COLO668 (cell line): ENCODE measurements at regions not wholly inside any gene's neighbourhood (a gene's known extent, or its start where the extent isn't known, plus 50 kb on each side); places are given as distances from the start of the nearest gene placed in this dataset.
"Not testable (repeated sequence)": the region's sequence is repeated elsewhere in the genome, so short reads cannot be mapped to it uniquely, and the experiment has no call there.

Experiments
- DNase-seq: peaks from one replicate; lab custom pipeline; 2025; ENCODE audit not compliant: unreplicated experiment; lab: John Stamatoyannopoulos, UW

DNA sequence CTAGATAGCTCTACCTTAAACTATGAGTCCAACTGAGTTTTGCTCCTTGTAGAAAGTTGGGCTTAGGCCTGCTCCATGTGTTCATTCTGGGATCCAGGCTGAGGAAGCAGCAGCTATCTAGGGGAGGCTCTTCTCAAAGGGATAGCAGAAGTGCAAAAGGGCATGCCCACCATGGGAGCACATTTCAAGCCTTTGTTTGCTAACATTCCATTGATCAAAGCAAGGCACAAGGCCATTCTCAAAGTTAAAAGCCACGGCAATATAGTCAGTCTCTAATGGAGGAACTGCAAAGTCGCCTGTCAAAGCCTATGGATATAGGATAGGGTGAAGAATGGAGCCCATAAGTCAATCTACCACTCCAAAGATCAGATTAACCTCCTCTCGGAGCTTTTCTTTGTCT is 488.1 kb upstream of the ARX start:
- DNase-seq = no peak

DNA sequence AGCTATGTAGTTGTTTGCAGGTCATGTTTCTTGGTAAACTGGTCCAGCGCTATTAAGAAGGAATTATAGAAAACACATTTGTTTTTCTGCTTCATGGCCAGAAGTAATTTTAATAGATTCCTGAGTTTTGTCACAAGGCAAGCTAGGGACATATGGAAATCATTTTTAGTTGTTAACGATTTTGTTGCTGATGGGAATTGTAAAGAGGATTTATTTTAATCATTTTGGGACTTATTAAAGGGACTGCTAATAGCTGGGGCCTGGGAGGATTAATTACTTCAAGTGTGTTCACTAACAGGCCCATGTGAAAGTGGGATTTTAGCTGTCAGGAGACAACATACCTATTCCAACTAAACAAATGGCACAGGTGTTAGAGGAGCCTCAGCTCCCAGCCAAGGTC is 492.0 kb upstream of the ARX start:
- no peak for DNase-seq

DNA sequence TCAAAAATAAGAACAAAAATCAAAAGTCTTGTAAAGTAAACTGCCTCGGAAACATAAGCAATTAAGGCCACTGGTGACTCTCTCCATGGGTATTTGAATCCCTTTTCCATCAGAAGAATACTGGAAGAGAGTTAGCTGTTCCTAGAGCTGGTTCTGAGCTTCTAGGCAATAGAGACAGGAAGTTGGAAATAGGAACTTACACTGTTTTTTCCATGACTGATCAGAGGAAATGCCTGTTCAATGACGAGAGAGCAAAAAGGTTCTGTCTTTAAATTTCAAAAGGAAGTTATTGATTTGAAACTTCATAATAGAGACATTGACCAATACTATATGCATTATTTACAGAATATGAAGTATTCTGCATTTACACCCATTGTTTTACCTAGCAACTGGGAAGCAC is 503.5 kb upstream of the ARX start:
- DNase-seq = no peak

DNA sequence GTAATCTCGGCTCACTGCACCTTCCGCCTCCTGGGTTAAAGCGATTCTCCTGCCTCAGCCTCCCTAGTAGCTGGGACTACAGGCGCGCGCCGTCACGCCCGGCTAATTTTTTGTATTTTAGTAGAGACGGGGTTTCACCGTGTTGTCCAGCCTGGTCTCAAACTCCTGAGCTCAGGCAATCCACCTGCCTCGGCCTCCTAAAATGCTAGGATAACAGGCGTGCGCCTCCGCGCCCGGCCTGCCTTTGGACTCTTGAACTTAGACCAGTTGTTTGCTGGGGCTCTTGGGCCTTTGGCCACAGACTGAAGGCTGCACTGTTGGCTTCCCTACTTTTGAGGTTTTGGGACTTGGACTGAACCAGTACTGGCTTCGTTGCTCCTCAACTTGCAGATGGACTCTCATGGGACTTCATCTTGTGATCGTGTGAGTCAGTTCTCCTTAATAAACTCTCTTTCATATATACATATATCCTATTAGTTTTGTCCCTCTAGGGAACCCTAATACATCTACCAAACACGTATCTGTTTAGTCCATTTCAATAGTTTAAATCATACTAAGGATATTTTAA is 506.8 kb upstream of the ARX start:
- not testable (repeated sequence) for DNase-seq

DNA sequence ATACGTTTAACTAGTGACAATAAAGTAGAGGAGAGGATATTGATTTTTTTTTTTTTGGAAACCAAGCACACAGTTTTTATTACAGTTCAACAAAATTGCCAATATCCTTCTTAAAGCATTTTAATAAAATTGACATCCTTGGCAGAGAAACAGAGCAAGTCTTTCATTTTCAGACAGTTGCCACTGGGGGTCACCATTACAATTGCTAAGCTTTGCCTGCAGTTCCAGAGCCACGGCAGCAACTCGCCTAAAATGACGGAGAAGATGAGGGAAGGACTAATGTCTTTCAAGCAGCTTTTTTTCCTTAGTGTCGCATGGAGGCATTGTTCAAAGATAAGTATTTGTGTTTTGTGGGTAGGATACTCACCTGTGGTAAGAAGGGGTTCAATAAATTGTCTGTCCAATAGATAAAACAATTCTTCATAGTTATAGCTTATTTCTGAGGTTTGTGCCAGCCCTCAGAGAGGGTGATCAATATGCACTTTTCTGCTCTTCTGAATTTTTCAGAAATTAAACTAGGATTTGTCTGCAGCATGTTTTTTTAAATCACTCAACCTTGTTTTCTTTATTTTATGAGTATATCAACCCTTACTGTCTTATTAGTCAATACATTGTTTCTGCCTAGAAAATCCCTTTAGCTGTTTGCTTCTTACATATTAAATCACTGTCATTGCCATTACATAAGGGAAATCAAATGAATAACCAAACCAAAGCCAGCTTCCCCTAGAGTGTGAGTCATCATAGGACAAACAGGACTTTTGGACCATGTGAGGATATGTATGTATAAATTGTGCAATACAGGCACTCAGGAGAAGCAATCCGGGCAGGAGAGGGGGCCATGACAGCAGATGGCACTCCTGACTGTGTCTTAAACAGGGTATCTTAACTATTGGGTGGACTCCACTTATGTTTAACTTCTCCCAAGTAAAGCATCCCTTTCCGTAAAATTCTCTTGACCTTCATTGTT is 508.1 kb upstream of the ARX start:
- peak; percentile 15 for DNase-seq

DNA sequence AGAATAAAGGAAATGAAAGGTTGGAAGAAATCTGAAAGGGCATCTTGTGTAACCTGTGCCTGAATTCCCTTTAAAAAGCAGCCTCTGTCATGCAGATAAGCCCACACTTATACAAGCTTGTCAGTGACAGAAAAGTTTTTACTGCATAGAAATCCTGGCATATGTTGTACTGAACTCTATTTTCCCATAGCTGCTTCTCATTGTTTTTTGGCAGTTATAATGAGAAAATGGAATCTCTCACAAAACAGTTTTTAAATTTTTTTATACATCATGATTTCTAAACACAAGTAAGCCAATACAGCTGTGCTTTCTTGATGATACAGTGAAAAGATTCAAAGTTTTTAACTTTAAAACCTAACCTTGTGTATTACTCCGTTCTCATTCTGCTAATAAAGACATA is 511.4 kb upstream of the ARX start:
- no peak for DNase-seq

DNA sequence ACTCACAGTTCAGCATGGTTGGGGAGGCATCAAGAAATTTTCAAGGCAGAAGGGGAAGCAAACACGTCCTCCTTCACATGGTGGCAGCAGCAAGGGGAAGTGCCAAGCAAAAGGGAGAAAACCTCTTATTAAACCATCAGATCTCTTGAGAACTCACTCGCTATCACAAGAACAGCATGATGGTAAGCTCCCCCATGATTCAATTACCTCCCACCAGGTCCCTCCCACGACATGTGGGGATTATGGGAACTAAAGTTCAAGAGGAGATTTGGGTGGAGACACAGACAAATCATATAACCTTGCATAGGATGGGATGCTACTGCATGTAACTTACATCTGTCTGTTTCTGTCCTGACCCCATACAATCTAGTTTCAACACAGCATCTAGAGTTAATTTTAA is 511.8 kb upstream of the ARX start:
- DNase-seq = no peak

DNA sequence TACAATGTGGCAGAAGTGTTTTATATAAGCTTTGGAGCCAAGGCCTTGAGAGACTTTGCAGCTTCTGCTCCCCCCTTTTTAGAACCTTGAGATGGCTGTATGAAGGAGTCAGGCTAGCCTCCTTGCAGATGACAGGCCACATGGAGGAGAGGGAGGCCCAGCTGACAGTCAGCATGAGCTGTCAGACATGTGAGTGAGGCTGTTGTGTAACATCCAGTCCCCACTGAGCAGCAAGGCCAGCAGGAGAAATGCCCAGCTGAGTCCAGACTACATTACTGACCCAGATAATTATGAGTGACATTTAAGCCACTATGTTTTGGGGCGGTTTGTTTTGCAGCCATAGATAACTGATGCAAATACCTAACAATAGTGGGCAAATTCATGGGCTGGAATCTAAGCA is 515.3 kb upstream of the ARX start:
- DNase-seq = no peak

DNA sequence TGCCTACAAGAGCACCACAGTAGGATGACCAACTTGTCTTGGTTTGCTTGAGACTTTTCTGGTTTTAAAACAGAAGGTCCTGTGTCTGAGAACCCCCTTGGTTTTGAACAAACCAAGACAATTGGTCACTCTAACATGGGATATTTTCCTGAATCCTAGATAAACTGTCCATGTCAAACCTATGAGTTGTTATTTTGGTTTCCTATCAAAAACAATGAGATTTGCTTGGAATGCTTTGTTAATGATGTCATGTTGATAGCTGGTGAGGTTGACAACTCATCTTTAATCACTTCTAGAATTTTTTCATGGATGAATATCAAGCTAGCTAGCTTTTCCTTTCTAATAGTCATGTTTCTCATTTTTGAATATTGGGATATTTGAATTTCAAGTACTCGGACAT is 518.3 kb upstream of the ARX start:
- DNase-seq = no peak

DNA sequence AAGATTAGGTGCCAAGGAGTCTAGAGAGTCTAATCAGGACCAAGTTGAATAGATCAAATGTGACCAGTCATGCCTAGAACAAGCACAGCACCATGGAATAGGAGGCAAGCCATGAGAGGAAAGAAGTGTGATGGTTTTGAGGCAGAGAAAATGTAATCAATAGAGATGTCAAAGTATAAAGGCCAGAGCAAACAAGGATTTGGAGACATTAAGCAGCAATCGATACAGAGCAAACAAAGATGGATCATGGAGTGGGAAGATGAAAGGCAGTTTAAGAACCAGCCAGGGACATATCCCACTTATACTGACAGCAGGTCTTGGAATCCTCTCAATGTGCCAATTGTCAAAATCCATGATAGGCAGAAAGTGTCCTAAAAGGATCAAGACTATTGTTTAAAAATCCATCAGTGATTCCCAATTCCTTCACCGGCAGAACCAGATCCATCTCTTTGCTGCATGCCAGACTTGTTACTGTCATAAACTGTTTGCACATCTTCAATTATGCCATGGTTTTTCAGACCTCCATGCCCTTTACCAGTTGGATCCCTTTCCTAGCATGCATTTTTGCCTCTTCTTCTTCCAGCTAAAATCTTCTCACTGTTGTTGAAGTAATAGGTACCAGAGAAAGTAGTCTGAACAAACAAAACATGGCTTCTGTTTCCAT is 520.7 kb upstream of the ARX start:
- DNase-seq = no peak

DNA sequence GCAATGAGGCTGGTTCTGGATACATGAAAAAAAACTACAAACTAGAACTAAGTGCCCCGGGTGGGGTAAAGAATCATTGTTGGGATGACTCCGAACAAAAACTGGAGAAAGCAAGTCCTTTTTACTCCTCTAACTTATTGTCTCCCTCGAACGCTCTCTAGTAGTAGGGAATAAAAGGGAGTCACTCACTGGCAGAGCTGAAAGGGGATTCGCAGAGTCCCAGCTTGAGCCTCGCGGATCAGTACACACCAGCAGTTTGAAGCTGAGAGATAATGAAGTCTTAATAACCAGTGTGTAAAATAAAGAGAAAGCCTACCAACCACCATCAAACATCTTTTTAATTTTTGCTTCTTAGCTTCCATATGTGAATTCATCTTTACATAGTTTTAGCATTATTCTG is 521.9 kb upstream of the ARX start:
- DNase-seq = no peak

DNA sequence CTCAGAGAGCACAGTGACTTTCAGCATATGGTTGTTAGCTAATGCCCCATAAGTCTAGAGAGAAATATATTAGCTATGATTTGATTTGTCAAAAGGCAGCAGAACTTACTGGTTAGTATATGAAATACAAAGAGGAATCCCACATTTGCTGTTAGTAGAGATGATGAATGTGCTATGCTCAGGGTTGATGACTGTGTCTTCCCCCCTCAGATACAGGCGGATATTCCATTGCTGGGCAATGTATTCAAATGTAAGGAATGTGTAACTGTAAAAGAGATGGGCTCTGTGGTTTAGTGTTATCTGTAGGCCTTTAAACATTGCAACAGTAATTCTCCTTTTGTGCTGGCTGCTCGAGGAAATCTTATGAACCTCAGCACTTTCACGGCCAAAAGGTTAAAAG is 528.9 kb upstream of the ARX start:
- DNase-seq = no peak

DNA sequence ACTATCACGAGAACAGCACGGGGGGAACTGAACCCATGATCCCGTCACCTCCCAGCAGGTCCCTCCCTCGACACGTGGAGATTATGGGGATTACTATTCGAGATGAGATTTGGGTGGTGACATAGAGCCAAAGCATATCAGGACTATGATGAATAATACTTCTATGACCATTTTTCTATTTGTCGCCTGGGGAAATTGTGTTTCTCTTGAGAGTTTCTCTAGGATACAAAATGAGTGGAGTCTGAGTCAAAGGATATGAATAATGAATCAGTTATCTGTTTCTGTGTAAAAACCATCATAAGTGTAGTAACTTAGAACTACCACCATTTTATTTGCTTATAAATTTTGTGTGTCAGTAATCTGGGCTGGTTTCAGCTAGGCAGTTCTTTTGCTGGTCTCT is 533.0 kb upstream of the ARX start:
- DNase-seq = no peak

DNA sequence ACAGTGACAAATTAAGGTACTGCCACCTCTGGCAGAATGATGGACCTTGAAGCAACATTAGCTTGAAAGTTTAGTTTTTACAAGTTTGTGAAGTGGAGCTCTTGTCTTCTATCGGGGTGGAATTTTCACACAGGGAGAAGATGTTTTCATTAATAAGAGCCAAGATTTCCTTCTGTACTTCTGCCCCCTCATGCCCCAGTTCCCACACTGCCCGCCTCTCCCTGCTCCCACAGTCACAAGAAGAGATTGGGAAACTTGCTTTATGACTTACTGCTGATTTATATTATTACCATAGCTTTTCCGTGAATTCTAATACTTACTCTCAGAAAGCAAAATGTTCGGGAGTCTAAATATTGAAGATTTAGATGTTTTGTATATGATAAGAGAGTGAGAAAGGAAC is 539.8 kb upstream of the ARX start:
- DNase-seq = no peak

DNA sequence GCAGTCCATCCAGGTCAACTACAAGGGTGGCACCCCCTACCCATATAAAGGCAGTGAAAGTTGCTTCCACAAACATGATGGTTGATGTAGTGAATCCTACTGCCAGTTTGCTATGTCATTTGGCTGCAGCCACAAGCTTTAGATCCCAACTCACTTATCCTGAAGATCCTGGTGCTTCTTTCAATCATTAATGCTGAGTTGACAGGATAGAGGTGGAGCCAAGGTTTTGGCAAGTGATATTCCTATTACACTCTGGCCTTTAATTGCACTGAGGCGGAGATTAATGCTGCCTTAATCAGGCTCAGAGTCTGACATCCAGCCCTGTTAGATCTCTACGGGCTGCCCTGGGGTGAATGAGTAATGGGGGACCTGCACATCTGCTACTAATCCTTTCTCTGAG is 542.4 kb upstream of the ARX start:
- no peak for DNase-seq

DNA sequence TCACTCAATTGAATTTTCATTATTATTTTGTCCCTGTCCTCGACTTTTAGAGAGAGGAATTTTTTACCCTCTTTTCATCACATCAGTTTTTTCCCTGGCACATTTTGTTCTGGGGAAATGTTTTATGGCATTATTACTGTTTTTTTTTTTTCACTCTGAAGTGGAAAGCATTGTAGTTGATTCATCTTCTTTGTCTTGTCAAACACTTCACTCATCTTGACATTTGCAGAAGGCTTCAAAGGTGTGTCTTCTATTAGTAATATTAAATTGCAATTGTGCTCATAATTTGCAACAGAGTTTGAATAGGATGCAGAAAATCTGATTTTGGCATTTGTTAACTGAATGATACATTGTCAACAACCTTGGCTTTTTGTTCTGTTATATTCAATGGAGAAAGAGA is 545.4 kb upstream of the ARX start:
- DNase-seq = no peak

DNA sequence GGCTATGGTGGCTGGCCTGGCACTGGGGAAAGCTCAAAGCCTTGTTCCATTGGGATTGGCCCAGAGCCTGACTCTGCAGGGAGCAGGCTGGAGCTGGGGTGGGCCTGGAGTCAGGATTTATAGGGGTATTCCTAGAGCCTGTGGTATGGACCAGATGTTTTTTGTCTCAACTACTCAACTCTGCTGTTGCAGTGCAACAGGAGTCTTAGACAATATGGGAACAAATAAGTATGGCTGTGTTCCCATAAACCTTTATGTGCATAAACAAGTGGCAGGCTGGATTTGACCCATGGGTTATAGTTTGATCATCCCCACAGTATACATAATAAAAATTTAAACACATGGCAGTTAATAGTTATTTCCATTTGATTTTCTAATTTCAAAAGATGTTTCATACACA is 557.9 kb upstream of the ARX start:
- DNase-seq = no peak

DNA sequence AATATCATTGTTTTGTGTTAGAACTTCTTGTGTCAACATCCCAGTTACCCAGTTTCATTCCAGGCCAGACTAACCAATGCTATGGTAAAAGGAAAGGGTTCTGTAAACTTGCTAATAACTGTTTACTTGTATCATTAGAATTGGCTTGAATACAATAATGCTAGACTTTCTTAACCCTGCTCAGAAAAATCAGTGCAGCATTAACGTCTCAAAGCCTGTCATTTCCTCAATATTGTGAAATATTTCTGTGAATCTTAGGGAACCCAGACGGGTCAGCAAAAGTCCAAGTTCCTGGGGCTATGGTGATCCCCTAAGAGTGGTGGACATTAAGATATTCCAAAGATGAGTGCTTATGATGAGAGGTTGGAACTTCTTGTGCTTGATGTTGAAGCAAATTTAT is 541.2 kb upstream of the MAGEB18 start:
- DNase-seq = no peak

DNA sequence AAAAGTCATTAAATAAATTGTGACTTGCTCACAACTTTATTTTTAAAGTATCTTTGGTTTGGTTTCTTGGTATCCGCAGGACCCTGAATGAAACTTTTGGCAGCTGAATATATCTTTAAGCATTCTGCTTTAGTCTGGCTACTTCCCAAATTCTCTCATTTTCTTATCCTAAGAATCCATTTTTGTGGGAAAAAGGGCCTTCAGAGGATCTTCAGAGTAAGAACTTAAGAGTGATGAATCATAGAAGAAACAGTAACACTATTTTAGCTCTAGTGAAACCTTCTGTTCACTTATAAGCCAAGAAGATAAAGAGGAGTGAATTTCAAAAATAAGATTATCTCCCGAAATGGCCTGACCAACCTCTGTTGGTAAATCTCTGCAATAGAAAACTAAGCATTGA is 540.6 kb upstream of the MAGEB18 start:
- DNase-seq = no peak

DNA sequence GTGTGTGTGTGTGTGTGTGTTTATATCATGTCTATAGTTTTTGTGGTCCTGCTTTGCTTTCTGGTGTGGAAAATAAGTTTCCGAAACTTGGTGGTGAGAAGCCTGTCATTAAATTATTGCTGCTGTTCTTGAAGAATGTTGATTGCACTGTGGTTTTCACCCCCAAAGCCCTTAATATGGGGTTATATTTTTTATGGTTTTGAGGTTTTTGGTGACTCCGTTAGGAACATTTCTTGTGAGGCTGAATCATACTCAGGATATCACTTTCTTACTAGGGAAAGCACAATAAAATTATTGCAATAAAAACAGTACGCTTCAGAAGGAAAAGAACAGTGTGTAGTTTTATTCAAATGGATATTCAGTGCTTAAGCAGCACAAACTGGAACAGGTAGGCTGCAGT is 539.1 kb upstream of the MAGEB18 start:
- DNase-seq = no peak

DNA sequence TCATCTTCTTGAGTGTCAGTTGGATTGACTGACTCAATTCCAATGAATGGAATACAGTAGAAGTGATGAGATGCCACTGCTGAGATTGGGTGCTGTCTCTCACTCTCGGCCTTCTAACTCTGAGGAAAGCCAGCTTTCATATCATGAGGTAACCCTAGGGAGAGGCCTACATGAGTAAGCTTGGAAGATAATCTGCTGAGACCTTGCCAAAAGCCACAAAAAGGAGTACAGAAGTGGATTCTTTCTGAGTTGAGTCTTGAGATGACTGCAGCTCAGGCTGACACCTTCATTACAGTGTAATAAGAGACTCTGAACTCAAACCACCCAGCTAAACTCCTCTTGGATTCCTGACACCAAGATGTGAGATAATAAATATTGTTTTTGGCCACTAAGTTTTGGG is 537.4 kb upstream of the MAGEB18 start:
- DNase-seq = no peak

DNA sequence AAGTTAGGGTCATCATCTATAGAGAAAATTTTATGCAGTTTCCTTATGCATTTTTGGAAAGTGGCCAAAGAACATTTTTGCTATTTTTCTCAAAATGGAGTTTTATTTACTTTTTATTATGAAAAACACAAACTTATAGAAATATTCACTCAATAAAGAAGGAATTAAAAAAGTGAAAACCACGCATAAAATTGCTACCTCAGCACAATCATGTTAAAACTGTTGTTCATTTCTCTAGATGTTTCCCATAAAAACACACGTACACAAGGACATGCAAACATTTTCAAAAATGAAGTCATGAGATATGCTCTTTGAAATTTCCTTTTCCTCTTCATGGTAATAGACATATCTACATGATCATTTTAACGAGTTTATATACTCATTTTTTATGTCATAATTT is 536.8 kb upstream of the MAGEB18 start:
- no peak for DNase-seq
